NB4 (cell line): ENCODE measurements at regions not wholly inside any gene's neighbourhood (a gene's known extent, or its start where the extent isn't known, plus 50 kb on each side); places are given as distances from the start of the nearest gene placed in this dataset.

Experiments
- MYC ChIP-seq: IDR thresholded peaks from 2 replicates; pipeline ENCODE4 v1.6.1; 2011; ENCODE audit warnings: low read depth, low read length
- POLR2A ChIP-seq: IDR thresholded peaks from 2 replicates; pipeline ENCODE4 v1.6.1; 2011; ENCODE audit warnings: mild to moderate bottlenecking; ENCODE audit not compliant: insufficient read length; ENCODE audit errors: extremely low read depth
- TF ChIP-seq, protein P1 (sequence below): IDR thresholded peaks from one replicate; pipeline ENCODE4 v1.5.1; 2012; ENCODE audit warnings: low read depth, low read length

DNA sequence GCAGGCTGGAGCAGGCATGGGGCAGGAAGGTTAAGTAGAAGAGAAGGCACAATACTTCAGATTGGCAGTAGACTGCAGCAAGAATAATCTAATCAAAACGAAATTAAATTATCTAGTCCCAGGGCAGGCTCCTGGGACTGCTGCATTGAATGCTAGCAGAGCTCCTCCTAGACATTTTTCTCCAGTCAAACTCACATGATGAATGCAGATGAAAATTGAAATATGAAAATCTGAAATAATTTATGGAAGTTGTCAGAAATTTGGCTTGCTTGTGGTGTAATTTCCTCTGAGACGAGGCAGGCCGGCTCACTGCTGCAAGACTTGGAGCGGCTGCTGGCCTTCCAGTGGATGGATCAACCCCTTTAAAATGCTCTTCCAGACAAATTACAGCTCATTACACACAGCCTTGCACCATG lies 78.0 kb upstream of the TMEM33 start:
- TF ChIP-seq, protein P1, sequence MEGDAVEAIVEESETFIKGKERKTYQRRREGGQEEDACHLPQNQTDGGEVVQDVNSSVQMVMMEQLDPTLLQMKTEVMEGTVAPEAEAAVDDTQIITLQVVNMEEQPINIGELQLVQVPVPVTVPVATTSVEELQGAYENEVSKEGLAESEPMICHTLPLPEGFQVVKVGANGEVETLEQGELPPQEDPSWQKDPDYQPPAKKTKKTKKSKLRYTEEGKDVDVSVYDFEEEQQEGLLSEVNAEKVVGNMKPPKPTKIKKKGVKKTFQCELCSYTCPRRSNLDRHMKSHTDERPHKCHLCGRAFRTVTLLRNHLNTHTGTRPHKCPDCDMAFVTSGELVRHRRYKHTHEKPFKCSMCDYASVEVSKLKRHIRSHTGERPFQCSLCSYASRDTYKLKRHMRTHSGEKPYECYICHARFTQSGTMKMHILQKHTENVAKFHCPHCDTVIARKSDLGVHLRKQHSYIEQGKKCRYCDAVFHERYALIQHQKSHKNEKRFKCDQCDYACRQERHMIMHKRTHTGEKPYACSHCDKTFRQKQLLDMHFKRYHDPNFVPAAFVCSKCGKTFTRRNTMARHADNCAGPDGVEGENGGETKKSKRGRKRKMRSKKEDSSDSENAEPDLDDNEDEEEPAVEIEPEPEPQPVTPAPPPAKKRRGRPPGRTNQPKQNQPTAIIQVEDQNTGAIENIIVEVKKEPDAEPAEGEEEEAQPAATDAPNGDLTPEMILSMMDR, result no peak
- TF ChIP-seq POLR2A (no peak), MYC (no peak)
